RCC 7860 (cell line): ENCODE measurements at regions not wholly inside any gene's neighbourhood (a gene's known extent, or its start where the extent isn't known, plus 50 kb on each side); places are given as distances from the start of the nearest gene placed in this dataset.

Experiments used
- DNase-seq: peaks from one replicate; pipeline ENCODE4 v3.0.0-alpha.2; 2015; ENCODE audit warnings: low spot score
- FAIRE-seq: peaks from 2 replicates; lab custom pipeline; 2012; peaks lifted over from hg19 to GRCh38; lab: Jason Lieb, UNC

- DNase-seq (no peak), FAIRE-seq (no peak)
Measured at GRCh38 chrX:39802354-39802753, 295.4 kb downstream of the BCOR start.

- FAIRE-seq = no peak
- no peak for DNase-seq
Measured at GRCh38 chrX:39802908-39803307, 294.9 kb downstream of the BCOR start.

- FAIRE-seq (no peak), DNase-seq (no peak)
Measured at GRCh38 chrX:39805022-39805421, 292.7 kb downstream of the BCOR start.

- no peak for DNase-seq
- no peak for FAIRE-seq
Measured at GRCh38 chrX:39805825-39806224, 291.9 kb downstream of the BCOR start.

- FAIRE-seq (no peak), DNase-seq (peak; percentile 41)
Measured at GRCh38 chrX:39808471-39808917, 289.3 kb downstream of the BCOR start.

- DNase-seq = peak; percentile 61
- FAIRE-seq = peak; percentile 69
Measured at GRCh38 chrX:39809331-39809730, 288.4 kb downstream of the BCOR start.

GRCh38 chrX:39810901-39811300 is 286.9 kb downstream of the BCOR start:
- DNase-seq (no peak), FAIRE-seq (no peak)

GRCh38 chrX:39811376-39811775 is 286.4 kb downstream of the BCOR start:
- DNase-seq = no peak
- FAIRE-seq = no peak

GRCh38 chrX:39813631-39814277 is 284.0 kb downstream of the BCOR start:
- peak; percentile 3 for DNase-seq
- no peak for FAIRE-seq

GRCh38 chrX:39814391-39814790 is 283.4 kb downstream of the BCOR start:
- peak; percentile 4 for DNase-seq
- FAIRE-seq = no peak

- DNase-seq = peak; percentile 32
- FAIRE-seq = peak; percentile 40
Measured at GRCh38 chrX:39815631-39816030, 282.1 kb downstream of the BCOR start.

- DNase-seq (no peak), FAIRE-seq (no peak)
Measured at GRCh38 chrX:39816871-39817731, 280.7 kb downstream of the BCOR start.

- no peak for FAIRE-seq
- DNase-seq = no peak
Measured at GRCh38 chrX:39817754-39818470, 279.8 kb downstream of the BCOR start.

GRCh38 chrX:39818750-39819149 is 279.0 kb downstream of the BCOR start:
- no peak for FAIRE-seq
- no peak for DNase-seq

GRCh38 chrX:39819921-39820849 is 277.6 kb downstream of the BCOR start:
- no peak for DNase-seq

GRCh38 chrX:39820938-39821708 is 276.6 kb downstream of the BCOR start:
- FAIRE-seq (no peak), DNase-seq (no peak)

More at GRCh38 chrX:39819921-39820849, 277.6 kb downstream of the BCOR start:
- FAIRE-seq = no peak

- no peak for DNase-seq
- no peak for FAIRE-seq
Measured at GRCh38 chrX:39821709-39822095, 276.1 kb downstream of the BCOR start.

- DNase-seq = no peak
- no peak for FAIRE-seq
Measured at GRCh38 chrX:39822133-39822748, 275.5 kb downstream of the BCOR start.

GRCh38 chrX:39823424-39823823 is 274.3 kb downstream of the BCOR start:
- no peak for FAIRE-seq

More at GRCh38 chrX:39823424-39823823, 274.3 kb downstream of the BCOR start:
- DNase-seq = no peak
